ENCODE measurements at regions not wholly inside any gene's neighbourhood (a gene's known extent, or its start where the extent isn't known, plus 50 kb on each side); places are given as distances from the start of the nearest gene placed in this dataset.

- H3K27me3 Mint-ChIP-seq, result peaks cover 3% of the 10 kb centered on the region
- no peak overlapping the region for H3K27ac Mint-ChIP-seq
- POLR2A ChIA-PET, result no interaction called here
- H3K9me3 Mint-ChIP-seq, result no peaks in the 10 kb centered on the region
- H3K4me1 Mint-ChIP-seq (ENCODE audit: low read depth), result no peaks in the 10 kb centered on the region
- H3K4me3 Mint-ChIP-seq, result no peak overlapping the region
- no peak for DNase-seq
- CTCF ChIA-PET, result no interaction called here
- intact Hi-C loops (cut with micrococcal nuclease), result no loop called here
- no peaks in the 10 kb centered on the region for H3K36me3 Mint-ChIP-seq
Observed at GRCh38 chr20:17810847-17811627, 111.3 kb downstream of the BANF2 start.

- Mint-ChIP-seq H3K27ac (no peak overlapping the region), H3K36me3 (no peaks in the 10 kb centered on the region), H3K4me3 (no peak overlapping the region), H3K4me1 (ENCODE audit: low read depth) (no peaks in the 10 kb centered on the region), H3K9me3 (no peaks in the 10 kb centered on the region), H3K27me3 (peaks cover 3% of the 10 kb centered on the region)
- POLR2A ChIA-PET, result no interaction called here
- CTCF ChIA-PET, result no interaction called here
- no peak for DNase-seq
- intact Hi-C loops (cut with micrococcal nuclease), result no loop called here
Observed at GRCh38 chr20:17810062-17810631, 110.4 kb downstream of the BANF2 start.

- POLR2A ChIA-PET, result no interaction called here
- Mint-ChIP-seq H3K36me3 (no peaks in the 10 kb centered on the region), H3K9me3 (no peaks in the 10 kb centered on the region), H3K27ac (no peak overlapping the region), H3K27me3 (peaks cover 3% of the 10 kb centered on the region), H3K4me3 (no peak overlapping the region), H3K4me1 (ENCODE audit: low read depth) (no peaks in the 10 kb centered on the region)
- intact Hi-C loops (cut with micrococcal nuclease), result no loop called here
- no peak for DNase-seq
- CTCF ChIA-PET, result no interaction called here
Observed at GRCh38 chr20:17809362-17810061, 109.7 kb downstream of the BANF2 start.

- intact Hi-C loops (cut with micrococcal nuclease), result no loop called here
- H3K36me3 Mint-ChIP-seq, result no peaks in the 10 kb centered on the region
- POLR2A ChIA-PET, result no interaction called here
- no peaks in the 10 kb centered on the region for H3K9me3 Mint-ChIP-seq
- no peak overlapping the region for H3K27ac Mint-ChIP-seq
- peaks cover 3% of the 10 kb centered on the region for H3K27me3 Mint-ChIP-seq
- DNase-seq, result no peak
- H3K4me3 Mint-ChIP-seq, result no peak overlapping the region
- CTCF ChIA-PET, result no interaction called here
- no peaks in the 10 kb centered on the region for H3K4me1 Mint-ChIP-seq (ENCODE audit: low read depth)
Observed at GRCh38 chr20:17808782-17809181, 109.0 kb downstream of the BANF2 start.

- Mint-ChIP-seq H3K36me3 (no peaks in the 10 kb centered on the region), H3K9me3 (no peaks in the 10 kb centered on the region), H3K27ac (no peak overlapping the region), H3K4me3 (no peak overlapping the region), H3K4me1 (ENCODE audit: low read depth) (no peaks in the 10 kb centered on the region), H3K27me3 (peaks cover 3% of the 10 kb centered on the region)
- intact Hi-C loops (cut with micrococcal nuclease), result no loop called here
- no peak for DNase-seq
- ChIA-PET POLR2A (no interaction called here), CTCF (no interaction called here)
Observed at GRCh38 chr20:17808357-17808756, 108.6 kb downstream of the BANF2 start.

GRCh38 chr20:17807651-17808050 lies 107.9 kb downstream of the BANF2 start:
- no peaks in the 10 kb centered on the region for H3K9me3 Mint-ChIP-seq
- peaks cover 3% of the 10 kb centered on the region for H3K27me3 Mint-ChIP-seq
- no peak for DNase-seq
- ChIA-PET POLR2A (no interaction called here), CTCF (no interaction called here)
- no peaks in the 10 kb centered on the region for H3K4me1 Mint-ChIP-seq (ENCODE audit: low read depth)
- no peaks in the 10 kb centered on the region for H3K36me3 Mint-ChIP-seq
- intact Hi-C loops (cut with micrococcal nuclease), result no loop called here
- H3K4me3 Mint-ChIP-seq, result no peak overlapping the region
- H3K27ac Mint-ChIP-seq, result no peak overlapping the region

GRCh38 chr20:17806739-17807441 lies 107.1 kb downstream of the BANF2 start:
- Mint-ChIP-seq H3K36me3 (no peaks in the 10 kb centered on the region), H3K9me3 (no peaks in the 10 kb centered on the region), H3K4me3 (no peak overlapping the region), H3K27me3 (peaks cover 3% of the 10 kb centered on the region), H3K27ac (no peak overlapping the region), H3K4me1 (ENCODE audit: low read depth) (no peaks in the 10 kb centered on the region)
- intact Hi-C loops (cut with micrococcal nuclease), result no loop called here
- POLR2A ChIA-PET, result no interaction called here
- DNase-seq, result no peak
- CTCF ChIA-PET, result no interaction called here

- intact Hi-C loops (cut with micrococcal nuclease), result no loop called here
- DNase-seq, result no peak
- no peaks in the 10 kb centered on the region for H3K9me3 Mint-ChIP-seq
- CTCF ChIA-PET, result no interaction called here
- no peak overlapping the region for H3K4me3 Mint-ChIP-seq
- H3K27me3 Mint-ChIP-seq, result peaks cover 7% of the 10 kb centered on the region
- H3K36me3 Mint-ChIP-seq, result no peaks in the 10 kb centered on the region
- no peak overlapping the region for H3K27ac Mint-ChIP-seq
- no peaks in the 10 kb centered on the region for H3K4me1 Mint-ChIP-seq (ENCODE audit: low read depth)
- POLR2A ChIA-PET, result no interaction called here
Observed at GRCh38 chr20:17806107-17806506, 106.3 kb downstream of the BANF2 start.

- intact Hi-C loops (cut with micrococcal nuclease), result no loop called here
- peaks cover 7% of the 10 kb centered on the region for H3K9me3 Mint-ChIP-seq
- H3K27me3 Mint-ChIP-seq, result peaks cover 10% of the 10 kb centered on the region
- CTCF ChIA-PET, result no interaction called here
- no peaks in the 10 kb centered on the region for H3K36me3 Mint-ChIP-seq
- H3K4me3 Mint-ChIP-seq, result no peak overlapping the region
- H3K4me1 Mint-ChIP-seq (ENCODE audit: low read depth), result no peaks in the 10 kb centered on the region
- H3K27ac Mint-ChIP-seq, result no peak overlapping the region
- no peak for DNase-seq
- POLR2A ChIA-PET, result no interaction called here
Observed at GRCh38 chr20:17803765-17804164, 104.0 kb downstream of the BANF2 start.

- POLR2A ChIA-PET, result no interaction called here
- H3K9me3 Mint-ChIP-seq, result peaks cover 7% of the 10 kb centered on the region
- peaks cover 8% of the 10 kb centered on the region for H3K27me3 Mint-ChIP-seq
- H3K4me3 Mint-ChIP-seq, result no peak overlapping the region
- intact Hi-C loops (cut with micrococcal nuclease), result no loop called here
- no peaks in the 10 kb centered on the region for H3K36me3 Mint-ChIP-seq
- CTCF ChIA-PET, result no interaction called here
- no peak for DNase-seq
- H3K4me1 Mint-ChIP-seq (ENCODE audit: low read depth), result no peaks in the 10 kb centered on the region
- no peak overlapping the region for H3K27ac Mint-ChIP-seq
Observed at GRCh38 chr20:17799575-17800227, 99.9 kb downstream of the BANF2 start.

GRCh38 chr20:17798601-17799000 lies 98.8 kb downstream of the BANF2 start:
- ChIA-PET CTCF (interaction anchor here (0.6 kb wide), 1 partner anchor 534 kb away, joined by 4 read pairs; no protein-coding TSS in a partner anchor), POLR2A (no interaction called here)
- peaks cover 8% of the 10 kb centered on the region for H3K27me3 Mint-ChIP-seq
- no peaks in the 10 kb centered on the region for H3K4me1 Mint-ChIP-seq (ENCODE audit: low read depth)
- no peak overlapping the region for H3K27ac Mint-ChIP-seq
- DNase-seq, result no peak
- H3K36me3 Mint-ChIP-seq, result no peaks in the 10 kb centered on the region
- H3K4me3 Mint-ChIP-seq, result no peak overlapping the region
- peaks cover 7% of the 10 kb centered on the region for H3K9me3 Mint-ChIP-seq
- intact Hi-C loops (cut with micrococcal nuclease), result no loop called here

- Mint-ChIP-seq H3K9me3 (peaks cover 7% of the 10 kb centered on the region), H3K4me1 (ENCODE audit: low read depth) (no peaks in the 10 kb centered on the region), H3K4me3 (no peak overlapping the region), H3K36me3 (no peaks in the 10 kb centered on the region), H3K27ac (no peak overlapping the region), H3K27me3 (peaks cover 8% of the 10 kb centered on the region)
- DNase-seq, result no peak
- ChIA-PET POLR2A (no interaction called here), CTCF (interaction anchor here (0.7 kb wide), 1 partner anchor 74 kb away, joined by 3 read pairs; no protein-coding TSS in a partner anchor)
- intact Hi-C loops (cut with micrococcal nuclease), result no loop called here
Observed at GRCh38 chr20:17797579-17797978, 97.8 kb downstream of the BANF2 start.

All from activated CD4-positive, alpha-beta memory T cell treated with anti-CD3 and anti-CD28 coated beads for 36 hours (primary cell).